ENCODE measurements at regions not wholly inside any gene's neighbourhood (a gene's known extent, or its start where the extent isn't known, plus 50 kb on each side); places are given as distances from the start of the nearest gene placed in this dataset.

GRCh38 chr5:30413540-30413939, 779.9 kb upstream of the CDH6 start:
- Histone ChIP-seq H3K36me3 (ENCODE audit: insufficient read depth, low read length) (no peaks in the 10 kb centered on the region), H3K4me2 (ENCODE audit: insufficient read depth, low read length) (no peak overlapping the region), H3K4me3 (ENCODE audit: insufficient read depth, low read length) (no peak overlapping the region), H3K4me1 (ENCODE audit: insufficient read depth, low read length) (no peaks in the 10 kb centered on the region), H3K79me2 (ENCODE audit: insufficient read depth, low read length) (no peaks in the 10 kb centered on the region), H3K9me3 (ENCODE audit: low read depth, low read length) (no peaks in the 10 kb centered on the region), H3K27ac (ENCODE audit: low read depth, low read length) (no peak overlapping the region), H2AFZ (ENCODE audit: low read length) (no peak overlapping the region), H4K20me1 (ENCODE audit: insufficient read depth, low read length) (no peaks in the 10 kb centered on the region), H3K27me3 (ENCODE audit: insufficient read depth, low read length) (no peaks in the 10 kb centered on the region)
- TF ChIP-seq CTCF (IDR thresholded peaks at IDR 0.05; ENCODE audit: extremely low read depth, low read depth, low read length): no peak
- no peak for DNase-seq (ENCODE audit: insufficient read length, low spot score, missing footprints)

- no peaks in the 10 kb centered on the region for H3K79me2 ChIP-seq (ENCODE audit: insufficient read depth, low read length)
- no peak overlapping the region for H2AFZ ChIP-seq (ENCODE audit: low read length)
- peak; percentile 32 for DNase-seq (ENCODE audit: insufficient read length, low spot score, missing footprints)
- no peak overlapping the region for H3K4me3 ChIP-seq (ENCODE audit: insufficient read depth, low read length)
- H3K27ac ChIP-seq (ENCODE audit: low read depth, low read length): no peak overlapping the region
- no peaks in the 10 kb centered on the region for H3K27me3 ChIP-seq (ENCODE audit: insufficient read depth, low read length)
- no peak for TF ChIP-seq CTCF (IDR thresholded peaks at IDR 0.05; ENCODE audit: extremely low read depth, low read depth, low read length)
- H3K4me2 ChIP-seq (ENCODE audit: insufficient read depth, low read length): no peak overlapping the region
- no peaks in the 10 kb centered on the region for H3K4me1 ChIP-seq (ENCODE audit: insufficient read depth, low read length)
- H4K20me1 ChIP-seq (ENCODE audit: insufficient read depth, low read length): no peaks in the 10 kb centered on the region
- H3K36me3 ChIP-seq (ENCODE audit: insufficient read depth, low read length): no peaks in the 10 kb centered on the region
- H3K9me3 ChIP-seq (ENCODE audit: low read depth, low read length): peaks cover 3% of the 10 kb centered on the region
Observed at GRCh38 chr5:30405821-30406220, 787.7 kb upstream of the CDH6 start.

GRCh38 chr5:30401479-30402058, 791.9 kb upstream of the CDH6 start:
- Histone ChIP-seq H3K4me1 (ENCODE audit: insufficient read depth, low read length) (no peaks in the 10 kb centered on the region), H2AFZ (ENCODE audit: low read length) (no peak overlapping the region), H3K79me2 (ENCODE audit: insufficient read depth, low read length) (no peaks in the 10 kb centered on the region), H3K36me3 (ENCODE audit: insufficient read depth, low read length) (no peaks in the 10 kb centered on the region), H3K27ac (ENCODE audit: low read depth, low read length) (no peak overlapping the region), H4K20me1 (ENCODE audit: insufficient read depth, low read length) (no peaks in the 10 kb centered on the region), H3K4me3 (ENCODE audit: insufficient read depth, low read length) (no peak overlapping the region), H3K9me3 (ENCODE audit: low read depth, low read length) (peaks cover under 1% of the 10 kb centered on the region), H3K4me2 (ENCODE audit: insufficient read depth, low read length) (no peak overlapping the region), H3K27me3 (ENCODE audit: insufficient read depth, low read length) (no peaks in the 10 kb centered on the region)
- TF ChIP-seq CTCF (IDR thresholded peaks at IDR 0.05; ENCODE audit: extremely low read depth, low read depth, low read length): peak; percentile 15
- no peak for DNase-seq (ENCODE audit: insufficient read length, low spot score, missing footprints)

GRCh38 chr5:30398423-30398822, 795.1 kb upstream of the CDH6 start:
- H3K27ac ChIP-seq (ENCODE audit: low read depth, low read length): no peak overlapping the region
- H4K20me1 ChIP-seq (ENCODE audit: insufficient read depth, low read length): no peaks in the 10 kb centered on the region
- no peaks in the 10 kb centered on the region for H3K36me3 ChIP-seq (ENCODE audit: insufficient read depth, low read length)
- no peaks in the 10 kb centered on the region for H3K27me3 ChIP-seq (ENCODE audit: insufficient read depth, low read length)
- DNase-seq (ENCODE audit: insufficient read length, low spot score, missing footprints): no peak
- no peak overlapping the region for H3K4me3 ChIP-seq (ENCODE audit: insufficient read depth, low read length)
- no peaks in the 10 kb centered on the region for H3K79me2 ChIP-seq (ENCODE audit: insufficient read depth, low read length)
- no peaks in the 10 kb centered on the region for H3K9me3 ChIP-seq (ENCODE audit: low read depth, low read length)
- no peak for TF ChIP-seq CTCF (IDR thresholded peaks at IDR 0.05; ENCODE audit: extremely low read depth, low read depth, low read length)
- no peak overlapping the region for H2AFZ ChIP-seq (ENCODE audit: low read length)
- H3K4me1 ChIP-seq (ENCODE audit: insufficient read depth, low read length): no peaks in the 10 kb centered on the region
- no peak overlapping the region for H3K4me2 ChIP-seq (ENCODE audit: insufficient read depth, low read length)

All from osteoblast (primary cell).